AG04449 (cell line): ENCODE measurements at regions not wholly inside any gene's neighbourhood (a gene's known extent, or its start where the extent isn't known, plus 50 kb on each side); places are given as distances from the start of the nearest gene placed in this dataset.
"Not testable (repeated sequence)": the region's sequence is repeated elsewhere in the genome, so short reads cannot be mapped to it uniquely, and the experiment has no call there.

Experiments used
- CTCF ChIA-PET: fragments of 350-600 bp; formaldehyde crosslinking; extraction: SDS; loops from one replicate; lab custom pipeline; 2021; ENCODE audit warnings: antibody characterized with exemption; lab: Yijun Ruan, JAX
- POLR2A ChIA-PET: fragments of 400-600, 350-600 bp; formaldehyde crosslinking; extraction: SDS; loops from one replicate; lab custom pipeline; 2020; ENCODE audit warnings: antibody characterized with exemption, inconsistent platforms; lab: Yijun Ruan, JAX
- DNase-seq: peaks from one replicate; pipeline ENCODE4 v3.0.0-alpha.2; 2010; ENCODE audit warnings: low read depth, low spot score
- H3K4me3 ChIP-seq: 2 replicates; pipeline ENCODE4 v1.5.1; 2011; ENCODE audit warnings: low read depth, mild to moderate bottlenecking, control low read depth, low read length
- CTCF ChIP-seq: IDR thresholded peaks from one replicate; pipeline ENCODE4 v1.5.1; 2011; ENCODE audit warnings: mild to moderate bottlenecking, moderate library complexity, low read length, control low read depth, inconsistent platforms; ENCODE audit not compliant: insufficient read depth; ENCODE audit errors: missing control alignments

- DNase-seq = no peak
- ChIA-PET POLR2A (no interaction called here), CTCF (no interaction called here)
- no peak overlapping the region for H3K4me3 ChIP-seq
- no peak for TF ChIP-seq CTCF
Measured at GRCh38 chr3:174362556-174362955, 496.6 kb upstream of the NAALADL2 start.

- DNase-seq = no peak
- H3K4me3 ChIP-seq = no peak overlapping the region
- no peak for TF ChIP-seq CTCF
- POLR2A ChIA-PET = no interaction called here
- CTCF ChIA-PET = interaction anchor here (0.9 kb wide), 1 partner anchor 20 kb away, joined by 4 read pairs; no protein-coding TSS in a partner anchor
Measured at GRCh38 chr3:174363256-174363655, 495.9 kb upstream of the NAALADL2 start.

- H3K4me3 ChIP-seq = no peak overlapping the region
- DNase-seq = no peak
- TF ChIP-seq CTCF = no peak
- POLR2A ChIA-PET = no interaction called here
- CTCF ChIA-PET = interaction anchor here (0.8 kb wide), 1 partner anchor 10 kb away, joined by 3 read pairs; no protein-coding TSS in a partner anchor
Measured at GRCh38 chr3:174365796-174366195, 493.3 kb upstream of the NAALADL2 start.

- DNase-seq, POLR2A ChIA-PET, H3K4me3 ChIP-seq, CTCF ChIA-PET: not testable (repeated sequence)
Measured at GRCh38 chr3:174366904-174367303, 492.2 kb upstream of the NAALADL2 start.

GRCh38 chr3:174376346-174376745, 482.8 kb upstream of the NAALADL2 start:
- POLR2A ChIA-PET = no interaction called here
- H3K4me3 ChIP-seq = no peak overlapping the region
- CTCF ChIA-PET = no interaction called here
- TF ChIP-seq CTCF = no peak
- no peak for DNase-seq

- CTCF ChIA-PET = no interaction called here
- POLR2A ChIA-PET = no interaction called here
Measured at GRCh38 chr3:174377096-174377495, 482.0 kb upstream of the NAALADL2 start.

More at GRCh38 chr3:174377096-174377495, 482.0 kb upstream of the NAALADL2 start:
- no peak overlapping the region for H3K4me3 ChIP-seq
- no peak for DNase-seq
- no peak for TF ChIP-seq CTCF
